ENCODE measurements at regions not wholly inside any gene's neighbourhood (a gene's known extent, or its start where the extent isn't known, plus 50 kb on each side); places are given as distances from the start of the nearest gene placed in this dataset.

DNA sequence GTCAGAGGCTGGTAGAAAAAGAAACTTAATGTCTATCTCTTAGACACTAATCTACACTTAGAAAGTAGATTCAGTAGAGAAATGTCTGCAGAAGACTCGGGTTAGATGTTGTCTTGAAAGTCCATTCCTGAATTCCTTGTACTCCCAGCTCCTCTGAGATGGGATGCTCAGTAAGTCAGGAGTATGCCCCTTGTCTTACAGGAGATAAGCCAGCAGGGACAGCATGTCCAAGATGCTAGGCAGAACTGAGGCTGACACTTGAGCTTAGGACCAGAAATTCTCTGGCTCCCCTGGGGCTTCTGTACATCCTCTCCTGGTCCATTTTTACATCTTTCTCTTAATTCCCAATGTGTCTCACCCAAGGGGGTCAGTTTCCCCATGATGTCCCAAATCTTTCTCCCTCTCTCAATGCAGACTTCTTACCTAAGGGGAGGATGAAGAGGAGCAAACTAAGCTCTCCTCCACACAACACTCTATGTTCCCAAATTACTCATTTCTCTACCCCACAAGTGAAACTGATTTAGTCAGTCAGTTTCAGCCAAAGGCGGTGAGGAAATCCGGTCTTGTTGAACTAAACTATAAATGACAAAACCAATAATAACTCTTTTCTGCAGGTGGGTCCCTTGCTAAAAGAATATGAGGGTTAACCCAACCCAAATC is 558.2 kb upstream of the DIPK2B start:
- Histone ChIP-seq H4K20me1 (no peaks in the 10 kb centered on the region), H3K9ac (peak overlapping the region; percentile 78), H3K4me3 (peak overlapping the region; percentile 62), H3K4me1 (peaks cover 100% of the 10 kb centered on the region), H3K9me3 (no peaks in the 10 kb centered on the region), H3K27me3 (no peaks in the 10 kb centered on the region), H3K36me3 (peaks cover 6% of the 10 kb centered on the region; the same call in 1 of the 2 replicates), H3K27ac (peak overlapping the region; percentile 91), H3K4me2 (peak overlapping the region; percentile 95)
- TF ChIP-seq Cebpa-rat (IDR thresholded peaks at IDR 0.05): no peak

DNA sequence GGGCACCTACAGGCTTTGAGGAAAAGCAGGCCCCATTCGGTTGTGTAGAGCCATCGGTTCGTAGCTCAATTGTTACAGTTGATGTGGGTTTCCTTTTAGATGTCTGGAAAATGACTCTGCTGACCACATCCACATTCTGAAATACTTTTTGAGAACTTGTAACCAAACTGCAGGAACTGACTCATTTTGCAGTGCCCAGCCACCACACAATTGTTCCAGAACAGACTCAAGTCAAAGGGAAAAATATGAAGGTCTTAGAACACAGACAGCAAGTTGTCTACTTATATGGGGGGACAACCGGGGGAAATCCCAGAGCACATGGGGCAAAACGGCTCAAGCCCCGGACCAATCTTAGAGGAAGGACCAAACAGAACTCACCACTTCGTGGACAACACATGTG is 557.6 kb upstream of the DIPK2B start:
- H3K27me3 ChIP-seq: no peaks in the 10 kb centered on the region
- no peaks in the 10 kb centered on the region for H4K20me1 ChIP-seq
- peak overlapping the region; percentile 95 for H3K4me2 ChIP-seq
- peaks cover 99% of the 10 kb centered on the region for H3K4me1 ChIP-seq
- TF ChIP-seq Cebpa-rat (IDR thresholded peaks at IDR 0.05): no peak
- peak overlapping the region; percentile 78 for H3K9ac ChIP-seq
- peak overlapping the region; percentile 62 for H3K4me3 ChIP-seq
- H3K9me3 ChIP-seq: no peaks in the 10 kb centered on the region
- H3K36me3 ChIP-seq: peaks cover 6% of the 10 kb centered on the region; the same call in 1 of the 2 replicates
- H3K27ac ChIP-seq: peak overlapping the region; percentile 91

DNA sequence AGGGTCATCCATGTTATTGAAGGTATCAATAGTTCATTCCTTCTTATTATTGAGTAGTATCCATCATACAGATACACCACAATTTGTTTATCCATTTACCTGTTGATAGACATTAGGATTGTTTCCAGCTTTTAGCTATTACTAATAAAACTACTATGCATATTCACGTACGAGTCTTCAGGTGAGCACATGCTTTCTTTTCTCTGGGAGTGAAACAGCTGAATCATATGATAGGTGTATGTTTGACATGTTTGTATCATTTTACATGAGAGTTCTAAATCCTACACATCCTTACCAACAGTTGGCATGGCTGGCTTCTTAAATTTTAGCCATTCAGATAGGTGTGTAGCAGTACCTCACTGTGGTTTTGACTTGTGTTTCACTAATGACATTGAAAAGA is 556.6 kb upstream of the DIPK2B start:
- Histone ChIP-seq H4K20me1 (no peaks in the 10 kb centered on the region), H3K27me3 (no peaks in the 10 kb centered on the region), H3K36me3 (no peaks in the 10 kb centered on the region; the same call in 1 of the 2 replicates), H3K27ac (peak overlapping the region; percentile 91), H3K4me1 (peaks cover 99% of the 10 kb centered on the region), H3K4me3 (peak overlapping the region; percentile 62), H3K9me3 (no peaks in the 10 kb centered on the region), H3K4me2 (peak overlapping the region; percentile 95), H3K9ac (peak overlapping the region; percentile 67)
- TF ChIP-seq Cebpa-rat (IDR thresholded peaks at IDR 0.05): no peak

DNA sequence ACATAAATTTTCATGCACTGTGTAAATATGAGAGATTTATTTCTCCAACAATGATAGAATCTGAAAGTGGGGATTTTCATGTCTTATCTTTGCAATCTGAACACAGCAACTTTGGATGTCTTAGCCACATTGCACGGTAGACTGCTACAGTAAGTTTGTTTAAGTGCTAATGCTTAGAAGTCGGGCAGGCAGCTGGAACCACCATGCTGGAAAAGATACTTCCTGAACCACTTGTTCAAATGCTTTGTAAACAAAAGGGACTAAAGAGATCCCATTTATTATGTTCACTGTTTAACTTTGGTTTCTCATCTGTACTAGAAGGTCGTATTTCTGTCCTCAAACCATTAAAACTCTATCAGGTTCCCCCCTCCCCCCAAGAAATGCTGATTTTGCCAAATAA is 555.9 kb upstream of the DIPK2B start:
- peaks cover 4% of the 10 kb centered on the region; the same call in 1 of the 2 replicates for H3K36me3 ChIP-seq
- peaks cover 99% of the 10 kb centered on the region for H3K4me1 ChIP-seq
- H3K4me3 ChIP-seq: peak overlapping the region; percentile 62
- H3K27me3 ChIP-seq: no peaks in the 10 kb centered on the region
- peak overlapping the region; percentile 91 for H3K27ac ChIP-seq
- peak overlapping the region; percentile 95 for H3K4me2 ChIP-seq
- no peaks in the 10 kb centered on the region for H3K9me3 ChIP-seq
- no peak for TF ChIP-seq Cebpa-rat (IDR thresholded peaks at IDR 0.05)
- peak overlapping the region; percentile 67 for H3K9ac ChIP-seq
- no peaks in the 10 kb centered on the region for H4K20me1 ChIP-seq

DNA sequence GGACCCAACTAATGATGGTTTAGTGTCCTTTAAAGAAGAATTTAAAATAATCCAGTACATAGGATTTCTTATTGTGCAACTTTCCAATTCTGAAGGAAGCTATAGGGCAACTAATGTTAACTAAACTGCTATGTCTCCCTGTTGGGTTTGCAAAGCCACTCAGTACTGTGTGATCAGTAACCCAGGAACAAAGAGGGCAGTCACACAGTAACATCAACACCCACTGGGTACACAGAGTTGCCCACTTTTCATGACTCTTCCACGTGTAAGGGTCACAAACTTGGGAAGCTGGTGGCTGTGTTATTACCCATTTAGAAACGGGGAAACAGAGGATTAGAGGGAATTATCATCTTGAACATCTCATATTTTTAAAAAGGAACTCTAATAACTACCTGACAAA is 555.0 kb upstream of the DIPK2B start:
- H3K9ac ChIP-seq: peak overlapping the region; percentile 59
- H3K4me2 ChIP-seq: peak overlapping the region; percentile 95
- no peak for TF ChIP-seq Cebpa-rat (IDR thresholded peaks at IDR 0.05)
- H3K9me3 ChIP-seq: no peaks in the 10 kb centered on the region
- peaks cover 10% of the 10 kb centered on the region; the same call in 1 of the 2 replicates for H3K36me3 ChIP-seq
- peaks cover 99% of the 10 kb centered on the region for H3K4me1 ChIP-seq
- peak overlapping the region; percentile 91 for H3K27ac ChIP-seq
- H4K20me1 ChIP-seq: 0 out of 2 replicates have a peak, but pooled peaks cover under 1% of the 10 kb centered on the region
- H3K27me3 ChIP-seq: no peaks in the 10 kb centered on the region
- H3K4me3 ChIP-seq: peak overlapping the region; percentile 62; the same call in 1 of the 2 replicates

DNA sequence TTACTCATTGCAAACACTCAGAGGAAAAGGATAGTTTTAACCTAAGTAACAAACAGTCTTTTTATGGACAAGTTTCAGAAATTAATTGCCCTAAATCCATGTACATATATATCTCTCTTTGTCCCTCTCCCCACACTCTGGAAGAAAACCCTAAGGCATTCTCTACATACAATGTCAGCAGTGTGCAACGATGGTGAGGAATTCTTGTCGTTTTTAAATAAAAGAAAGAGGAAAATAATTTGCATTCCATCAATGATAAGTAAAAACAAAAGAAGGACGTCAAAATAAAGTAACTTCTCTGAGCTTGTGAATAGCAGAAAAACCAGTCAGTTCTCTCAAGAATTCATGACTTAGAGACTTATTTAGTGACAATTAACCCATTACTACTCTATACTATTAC is 550.5 kb upstream of the DIPK2B start:
- peaks cover 81% of the 10 kb centered on the region for H3K4me1 ChIP-seq

DNA sequence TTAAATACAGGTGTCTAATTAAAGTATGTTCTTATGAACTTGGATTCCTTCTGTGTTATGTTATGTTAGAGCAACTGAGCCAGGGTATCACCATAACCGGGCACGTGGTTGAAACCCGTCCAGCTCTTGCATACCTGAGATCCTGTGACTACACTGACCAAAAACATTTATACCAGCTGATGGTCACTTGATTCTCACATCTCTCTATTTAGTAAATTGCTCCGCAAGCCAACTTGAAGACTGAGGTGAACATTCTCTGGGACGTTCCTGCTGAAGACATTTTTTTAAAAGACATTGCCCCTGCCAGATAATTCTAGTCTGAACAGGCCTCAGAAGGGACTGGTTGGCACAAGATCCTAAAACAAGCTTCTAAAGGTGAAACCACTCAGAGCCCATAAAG is 550.0 kb upstream of the DIPK2B start:
- peaks cover 36% of the 10 kb centered on the region for H3K36me3 ChIP-seq
- H3K27me3 ChIP-seq: no peaks in the 10 kb centered on the region
- no peak for TF ChIP-seq Cebpa-rat (IDR thresholded peaks at IDR 0.05)
- peaks cover 40% of the 10 kb centered on the region for H4K20me1 ChIP-seq
- H3K4me3 ChIP-seq: no peak overlapping the region
- H3K9ac ChIP-seq: no peak overlapping the region
- peak overlapping the region; percentile 95 for H3K4me2 ChIP-seq
- peaks cover 76% of the 10 kb centered on the region for H3K4me1 ChIP-seq
- H3K9me3 ChIP-seq: no peaks in the 10 kb centered on the region
- H3K27ac ChIP-seq: peak overlapping the region; percentile 91

More for the DNA sequence above, 550.5 kb upstream of the DIPK2B start:
- Histone ChIP-seq H3K27ac (peak overlapping the region; percentile 91), H3K9ac (no peak overlapping the region; the same call in 1 of the 2 replicates), H4K20me1 (peaks cover 34% of the 10 kb centered on the region), H3K4me3 (no peak overlapping the region), H3K36me3 (peaks cover 31% of the 10 kb centered on the region), H3K9me3 (no peaks in the 10 kb centered on the region), H3K27me3 (no peaks in the 10 kb centered on the region), H3K4me2 (peak overlapping the region; percentile 95)
- no peak for TF ChIP-seq Cebpa-rat (IDR thresholded peaks at IDR 0.05)

DNA sequence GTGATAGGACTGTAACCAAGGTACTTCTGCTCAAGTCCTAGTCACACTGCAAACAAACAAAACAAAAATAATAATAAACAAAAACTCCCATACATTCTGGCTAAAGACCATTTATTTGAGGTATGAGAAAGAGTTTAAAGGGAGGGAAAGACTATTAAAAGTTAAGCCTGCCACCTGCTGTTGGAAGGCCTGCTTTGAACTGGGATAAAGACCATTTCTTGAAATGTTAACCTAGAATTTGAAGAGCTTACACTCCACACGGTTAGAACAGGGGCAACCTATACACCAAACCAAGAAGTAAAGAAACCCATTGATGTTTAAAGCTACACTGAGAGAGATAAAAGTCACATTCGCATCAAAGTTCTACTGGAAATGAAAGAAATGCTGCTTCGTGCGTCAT is 548.7 kb upstream of the DIPK2B start:
- Histone ChIP-seq H3K27ac (no peak overlapping the region), H3K36me3 (peaks cover 46% of the 10 kb centered on the region), H3K4me1 (peaks cover 63% of the 10 kb centered on the region), H3K4me3 (no peak overlapping the region), H3K27me3 (no peaks in the 10 kb centered on the region), H3K4me2 (peak overlapping the region; percentile 95; the same call in 1 of the 2 replicates), H3K9me3 (no peaks in the 10 kb centered on the region), H3K9ac (no peak overlapping the region), H4K20me1 (peaks cover 42% of the 10 kb centered on the region)
- no peak for TF ChIP-seq Cebpa-rat (IDR thresholded peaks at IDR 0.05)

DNA sequence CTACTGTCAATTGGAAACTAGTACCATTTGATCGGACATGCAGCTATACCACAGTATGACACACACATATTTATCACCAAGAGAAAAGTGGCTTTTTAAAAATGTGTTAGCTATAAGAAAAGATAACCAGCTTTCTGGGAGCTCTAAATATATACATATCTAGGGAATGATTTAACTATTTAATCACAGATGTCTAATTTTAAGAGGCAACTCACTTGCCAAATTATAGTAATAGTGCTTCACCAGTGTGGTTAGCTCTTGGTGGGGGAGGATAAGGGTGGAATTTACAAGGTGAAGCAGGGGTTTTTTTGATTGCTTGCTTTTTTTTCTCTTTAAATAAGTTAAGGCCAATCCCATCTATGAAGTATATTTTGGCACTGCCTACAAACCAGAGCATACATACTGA is 547.7 kb upstream of the DIPK2B start:
- Histone ChIP-seq H3K36me3 (peaks cover 53% of the 10 kb centered on the region), H3K4me1 (peaks cover 54% of the 10 kb centered on the region), H4K20me1 (peaks cover 42% of the 10 kb centered on the region), H3K4me2 (0 out of 2 replicates have a peak overlapping the region, but pooled peaks have one; percentile 3), H3K4me3 (no peak overlapping the region), H3K9ac (no peak overlapping the region), H3K9me3 (no peaks in the 10 kb centered on the region), H3K27me3 (no peaks in the 10 kb centered on the region), H3K27ac (no peak overlapping the region)
- no peak for TF ChIP-seq Cebpa-rat (IDR thresholded peaks at IDR 0.05)

DNA sequence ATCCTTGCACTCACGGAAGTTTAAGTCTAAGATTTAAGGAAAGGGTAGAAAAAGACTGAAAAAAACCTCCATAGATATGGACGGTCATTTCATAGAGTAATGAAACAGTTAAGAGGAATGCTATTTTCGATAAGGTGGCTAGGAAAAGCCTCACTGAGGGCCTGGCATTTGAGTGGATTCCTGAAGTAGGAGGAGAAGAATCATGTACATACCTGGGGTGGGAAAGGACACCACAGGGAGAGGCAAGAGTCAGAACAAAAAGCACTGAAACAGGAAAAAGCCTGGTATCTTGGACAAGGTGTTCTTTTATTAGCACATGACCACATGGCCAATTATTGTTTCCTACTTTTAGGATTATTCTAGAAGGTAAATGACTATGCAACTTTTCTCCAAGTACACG is 547.2 kb upstream of the DIPK2B start:
- no peaks in the 10 kb centered on the region for H3K9me3 ChIP-seq
- peaks cover 53% of the 10 kb centered on the region for H3K36me3 ChIP-seq
- no peak overlapping the region for H3K4me2 ChIP-seq
- peaks cover 49% of the 10 kb centered on the region for H3K4me1 ChIP-seq
- peaks cover 42% of the 10 kb centered on the region for H4K20me1 ChIP-seq
- H3K27me3 ChIP-seq: no peaks in the 10 kb centered on the region
- H3K4me3 ChIP-seq: no peak overlapping the region
- no peak overlapping the region for H3K9ac ChIP-seq
- TF ChIP-seq Cebpa-rat (IDR thresholded peaks at IDR 0.05): no peak
- H3K27ac ChIP-seq: no peak overlapping the region
